SK-N-SH treated with all-trans-retinoic acid at 6 μM for 48 hours (cell line): ENCODE measurements at regions not wholly inside any gene's neighbourhood (a gene's known extent, or its start where the extent isn't known, plus 50 kb on each side); places are given as distances from the start of the nearest gene placed in this dataset.

ENCODE experiments used
- ARNTL ChIP-seq: fragments of 450-650 bp; formaldehyde crosslinking; IDR thresholded peaks from 2 replicates; pipeline ENCODE4 v1.5.0; 2020; ENCODE audit warnings: low read depth, mild to moderate bottlenecking, moderate library complexity, borderline replicate concordance
- BACH2 ChIP-seq: fragments of 250-450 bp; sonication (Bioruptor Pico); IDR thresholded peaks from 2 replicates; pipeline ENCODE4 v1.9.0; 2021; ENCODE audit warnings: mild to moderate bottlenecking, borderline replicate concordance
- CSDC2 ChIP-seq: fragments of 250-450 bp; sonication (Bioruptor Pico); IDR thresholded peaks from 2 replicates; pipeline ENCODE4 v1.5.0; 2020; ENCODE audit warnings: mild to moderate bottlenecking, moderate library complexity
- SNAI2 ChIP-seq: fragments of 250-450 bp; sonication (Bioruptor Pico); IDR thresholded peaks from 2 replicates; pipeline ENCODE4 v1.5.0; 2020; ENCODE audit warnings: mild to moderate bottlenecking, moderate library complexity
- ZFP3 ChIP-seq: fragments of 250-450 bp; sonication (Bioruptor Pico); IDR thresholded peaks from 2 replicates; pipeline ENCODE4 v1.5.0; 2020; ENCODE audit warnings: mild to moderate bottlenecking, moderate library complexity
- ZFP30 ChIP-seq: fragments of 450-650 bp; formaldehyde crosslinking; IDR thresholded peaks from 2 replicates; pipeline ENCODE4 v1.5.0; 2022; ENCODE audit warnings: mild to moderate bottlenecking, moderate library complexity
- ZNF8 ChIP-seq: fragments of 450-650 bp; formaldehyde crosslinking; IDR thresholded peaks from 2 replicates; pipeline ENCODE4 v1.5.0; 2020; ENCODE audit warnings: mild to moderate bottlenecking, moderate library complexity
- TF ChIP-seq, protein P1 (sequence below): fragments of 250-450 bp; sonication (Bioruptor Pico); IDR thresholded peaks from 2 replicates; pipeline ENCODE4 v1.5.1; 2020; ENCODE audit warnings: low read depth, mild to moderate bottlenecking, moderate library complexity
- TF ChIP-seq, protein P2 (sequence below): fragments of 250-450 bp; sonication (Bioruptor Pico); IDR thresholded peaks from 2 replicates; pipeline ENCODE4 v1.8.0; 2020; ENCODE audit warnings: mild to moderate bottlenecking, moderate library complexity, borderline replicate concordance

- TF ChIP-seq SNAI2 (CRISPR knock-in tag) (no peak), ZNF8 (CRISPR knock-in tag) (no peak), ZFP3 (no peak), ZFP30 (CRISPR knock-in tag) (no peak), CSDC2 (CRISPR knock-in tag) (no peak), ARNTL (CRISPR knock-in tag) (no peak), BACH2 (CRISPR knock-in tag) (no peak)
- TF ChIP-seq, protein P1, sequence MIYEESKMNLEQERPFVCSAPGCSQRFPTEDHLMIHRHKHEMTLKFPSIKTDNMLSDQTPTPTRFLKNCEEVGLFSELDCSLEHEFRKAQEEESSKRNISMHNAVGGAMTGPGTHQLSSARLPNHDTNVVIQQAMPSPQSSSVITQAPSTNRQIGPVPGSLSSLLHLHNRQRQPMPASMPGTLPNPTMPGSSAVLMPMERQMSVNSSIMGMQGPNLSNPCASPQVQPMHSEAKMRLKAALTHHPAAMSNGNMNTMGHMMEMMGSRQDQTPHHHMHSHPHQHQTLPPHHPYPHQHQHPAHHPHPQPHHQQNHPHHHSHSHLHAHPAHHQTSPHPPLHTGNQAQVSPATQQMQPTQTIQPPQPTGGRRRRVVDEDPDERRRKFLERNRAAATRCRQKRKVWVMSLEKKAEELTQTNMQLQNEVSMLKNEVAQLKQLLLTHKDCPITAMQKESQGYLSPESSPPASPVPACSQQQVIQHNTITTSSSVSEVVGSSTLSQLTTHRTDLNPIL: no peak
- TF ChIP-seq, protein P2, sequence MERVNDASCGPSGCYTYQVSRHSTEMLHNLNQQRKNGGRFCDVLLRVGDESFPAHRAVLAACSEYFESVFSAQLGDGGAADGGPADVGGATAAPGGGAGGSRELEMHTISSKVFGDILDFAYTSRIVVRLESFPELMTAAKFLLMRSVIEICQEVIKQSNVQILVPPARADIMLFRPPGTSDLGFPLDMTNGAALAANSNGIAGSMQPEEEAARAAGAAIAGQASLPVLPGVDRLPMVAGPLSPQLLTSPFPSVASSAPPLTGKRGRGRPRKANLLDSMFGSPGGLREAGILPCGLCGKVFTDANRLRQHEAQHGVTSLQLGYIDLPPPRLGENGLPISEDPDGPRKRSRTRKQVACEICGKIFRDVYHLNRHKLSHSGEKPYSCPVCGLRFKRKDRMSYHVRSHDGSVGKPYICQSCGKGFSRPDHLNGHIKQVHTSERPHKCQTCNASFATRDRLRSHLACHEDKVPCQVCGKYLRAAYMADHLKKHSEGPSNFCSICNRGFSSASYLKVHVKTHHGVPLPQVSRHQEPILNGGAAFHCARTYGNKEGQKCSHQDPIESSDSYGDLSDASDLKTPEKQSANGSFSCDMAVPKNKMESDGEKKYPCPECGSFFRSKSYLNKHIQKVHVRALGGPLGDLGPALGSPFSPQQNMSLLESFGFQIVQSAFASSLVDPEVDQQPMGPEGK (CRISPR knock-in tag): no peak
Measured at GRCh38 chr11:69909561-69910518, 90.6 kb upstream of the FGF3 start.
